Ovary (tissue), 3 donors: ENCODE measurements at regions not wholly inside any gene's neighbourhood (a gene's known extent, or its start where the extent isn't known, plus 50 kb on each side); places are given as distances from the start of the nearest gene placed in this dataset.

Experiments used
- CTCF ChIP-seq, 3 donors: fragments of 450-650 bp in 2 of 3; fragments of 200-600 bp in 1 of 3; IDR thresholded peaks; one replicate each; pipeline versions ENCODE4 v1.5.1 to v1.8.0; 2016 to 2022; ENCODE audit warnings: antibody characterized with exemption in 3 of 3, mild to moderate bottlenecking in 1 of 3
- EP300 ChIP-seq: sonication (generic); formaldehyde crosslinking; IDR thresholded peaks from one replicate; pipeline ENCODE4 v1.6.1; 2017; ENCODE audit warnings: antibody characterized with exemption
- POLR2A ChIP-seq: fragments of 450-650 bp; IDR thresholded peaks from one replicate; pipeline ENCODE4 v1.6.1; 2017; ENCODE audit warnings: antibody characterized with exemption, mild to moderate bottlenecking, moderate library complexity
- donor health status: DM: no; HTN: no; CAD: no.

- TF ChIP-seq POLR2A = no peak
- no peak for TF ChIP-seq EP300
- TF ChIP-seq CTCF (IDR thresholded peaks at IDR 0.05) = no peak
Observed at GRCh38 chr15:31438601-31439265, 112.1 kb downstream of the KLF13 start.
